GM20000 (cell line): ENCODE measurements at regions not wholly inside any gene's neighbourhood (a gene's known extent, or its start where the extent isn't known, plus 50 kb on each side); places are given as distances from the start of the nearest gene placed in this dataset.

Source experiments
- DNase-seq: peaks from one replicate; pipeline ENCODE4 v3.0.0; 2012; ENCODE audit warnings: low spot score
- CTCF ChIP-seq: IDR thresholded peaks from 2 replicates; pipeline ENCODE4 v1.5.1; 2012; ENCODE audit warnings: mild to moderate bottlenecking, control low read depth; ENCODE audit errors: extremely low read depth, missing control alignments

GRCh38 chr3:69674752-69675151, 64.5 kb upstream of the MITF start:
- no peak for DNase-seq
- no peak for TF ChIP-seq CTCF

GRCh38 chr3:69671082-69671952, 67.9 kb upstream of the MITF start:
- DNase-seq = peak; percentile 60
- TF ChIP-seq CTCF = peak; percentile 33

GRCh38 chr3:69669070-69669469, 70.2 kb upstream of the MITF start:
- no peak for TF ChIP-seq CTCF
- no peak for DNase-seq

GRCh38 chr3:69665026-69665737, 74.1 kb upstream of the MITF start:
- DNase-seq = no peak
- TF ChIP-seq CTCF = no peak

- DNase-seq = no peak
- TF ChIP-seq CTCF = no peak
Observed at GRCh38 chr3:69660631-69661030, 78.6 kb upstream of the MITF start.

GRCh38 chr3:69659180-69659910, 79.9 kb upstream of the MITF start:
- no peak for DNase-seq
- no peak for TF ChIP-seq CTCF
